Activated T-cell treated with anti-CD3 and anti-CD28 coated beads, Interleukin-2, amount 50 U/mL, for 72 hours (primary cell): ENCODE measurements at regions not wholly inside any gene's neighbourhood (a gene's known extent, or its start where the extent isn't known, plus 50 kb on each side); places are given as distances from the start of the nearest gene placed in this dataset.

Source experiments
- ATAC-seq, 2 donors: fragments of 150-1000 bp; cut with Tn5 transposase; replicated peaks in 1 of 2; 2 replicates each; pipeline ENCODE4 v1.10.0; 2021; ENCODE audit warnings: moderate library complexity in 2 of 2, mild to moderate bottlenecking in 1 of 2
- DNase-seq, 2 donors: peaks; one replicate each; pipeline ENCODE4 v3.0.0; 2021 to 2022; ENCODE audit warnings: mixed read lengths in 1 of 2
- H3K27ac Mint-ChIP-seq: one replicate; pipeline ENCODE4 v1.8.0; 2022; ENCODE audit warnings: mild to moderate bottlenecking, moderate library complexity, mixed read lengths
- H3K27me3 Mint-ChIP-seq: one replicate; pipeline ENCODE4 v1.8.0; 2022; ENCODE audit warnings: low read depth, mixed read lengths
- H3K36me3 Mint-ChIP-seq, 2 donors: one replicate each; pipeline ENCODE4 v1.8.0; 2022; ENCODE audit warnings: mixed read lengths in 2 of 2, mild to moderate bottlenecking in 1 of 2; ENCODE audit not compliant: insufficient read depth in 2 of 2
- H3K4me1 Mint-ChIP-seq: one replicate; pipeline ENCODE4 v1.8.0; 2022; ENCODE audit warnings: low read depth, mixed read lengths
- H3K4me3 Mint-ChIP-seq, 2 donors: one replicate each; pipeline ENCODE4 v1.8.0; 2022; ENCODE audit warnings: mild to moderate bottlenecking in 2 of 2, mixed read lengths in 2 of 2, moderate library complexity in 2 of 2
- H3K9me3 Mint-ChIP-seq, 2 donors: one replicate each; pipeline ENCODE4 v1.8.0; 2022; ENCODE audit warnings: mixed read lengths in 2 of 2

DNA sequence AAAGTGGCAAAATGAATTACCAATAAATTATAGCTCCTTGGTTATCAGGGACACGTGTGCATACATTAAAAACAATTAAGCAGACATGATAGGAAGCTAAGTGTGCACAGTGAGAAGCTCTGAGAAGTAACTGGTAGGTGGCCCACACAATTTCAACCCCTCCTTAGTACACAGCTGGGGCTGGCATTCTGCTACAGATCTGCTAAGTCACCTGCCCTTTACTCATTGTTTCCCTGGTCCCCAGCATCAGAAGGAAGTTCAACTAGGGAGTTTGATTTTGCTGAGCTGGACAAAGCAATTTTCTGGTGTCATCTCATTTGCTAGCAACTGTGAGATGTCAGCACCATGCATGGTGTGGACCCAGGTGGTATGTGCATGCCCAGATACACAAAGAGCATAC is 424.1 kb upstream of the NPVF start:
- Mint-ChIP-seq H3K4me1 (peaks cover 13% of the 10 kb centered on the region), H3K9me3 (peaks cover 0 to 3% of the 10 kb centered on the region in 2 donors), H3K4me3 (no peak overlapping the region), H3K27ac (no peak overlapping the region), H3K27me3 (no peaks in the 10 kb centered on the region), H3K36me3 (no peaks in the 10 kb centered on the region)
- ATAC-seq (no peak), DNase-seq (no peak)

DNA sequence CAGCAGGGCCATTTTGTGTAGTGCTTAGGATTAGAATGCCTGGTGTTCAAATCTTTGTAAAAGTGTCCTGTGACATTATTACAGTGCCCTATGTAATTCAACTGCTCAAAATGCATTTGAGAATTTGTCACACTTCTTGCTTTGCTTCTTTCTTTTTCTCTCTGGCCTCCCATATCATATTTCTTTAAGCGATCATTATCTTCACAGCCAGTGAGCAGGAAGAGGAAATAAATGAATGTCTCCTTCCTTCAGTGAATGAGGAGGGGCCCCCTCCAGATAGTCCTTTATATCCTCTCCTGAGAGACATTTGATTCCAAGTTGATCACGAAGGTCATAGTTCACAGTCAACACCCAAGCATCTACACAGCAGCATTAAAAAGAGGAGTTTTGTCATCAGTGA is 425.1 kb upstream of the NPVF start:
- Mint-ChIP-seq H3K27ac (no peak overlapping the region), H3K27me3 (no peaks in the 10 kb centered on the region), H3K4me3 (no peak overlapping the region), H3K4me1 (peaks cover 13% of the 10 kb centered on the region), H3K36me3 (no peaks in the 10 kb centered on the region), H3K9me3 (peaks cover 0 to 3% of the 10 kb centered on the region in 2 donors)
- no peak for DNase-seq
- ATAC-seq = no peak

DNA sequence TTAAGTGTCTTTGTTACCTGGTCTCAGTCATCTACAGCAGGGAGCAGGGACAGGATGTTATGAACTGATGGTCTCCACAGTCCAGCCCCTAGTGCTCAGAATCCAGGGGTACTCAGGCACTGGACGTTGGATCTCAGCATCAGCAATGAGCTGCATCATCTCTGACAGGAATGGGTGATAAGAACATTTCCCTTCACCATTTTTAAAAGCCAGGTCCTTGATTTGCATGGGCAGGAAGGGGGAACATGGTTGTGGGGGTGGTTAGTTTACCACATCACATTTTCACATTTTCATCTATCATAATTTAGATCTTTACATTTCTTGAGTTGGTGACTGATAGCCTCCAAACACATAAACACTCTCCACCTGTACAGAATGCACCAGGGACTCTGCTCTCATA is 427.8 kb upstream of the NPVF start:
- no peaks in the 10 kb centered on the region for H3K27me3 Mint-ChIP-seq
- peaks cover 0 to 3% of the 10 kb centered on the region in 2 donors for H3K9me3 Mint-ChIP-seq
- H3K27ac Mint-ChIP-seq = no peak overlapping the region
- H3K4me1 Mint-ChIP-seq = peaks cover 13% of the 10 kb centered on the region
- DNase-seq = no peak
- ATAC-seq = no peak
- no peaks in the 10 kb centered on the region for H3K36me3 Mint-ChIP-seq
- no peak overlapping the region for H3K4me3 Mint-ChIP-seq

DNA sequence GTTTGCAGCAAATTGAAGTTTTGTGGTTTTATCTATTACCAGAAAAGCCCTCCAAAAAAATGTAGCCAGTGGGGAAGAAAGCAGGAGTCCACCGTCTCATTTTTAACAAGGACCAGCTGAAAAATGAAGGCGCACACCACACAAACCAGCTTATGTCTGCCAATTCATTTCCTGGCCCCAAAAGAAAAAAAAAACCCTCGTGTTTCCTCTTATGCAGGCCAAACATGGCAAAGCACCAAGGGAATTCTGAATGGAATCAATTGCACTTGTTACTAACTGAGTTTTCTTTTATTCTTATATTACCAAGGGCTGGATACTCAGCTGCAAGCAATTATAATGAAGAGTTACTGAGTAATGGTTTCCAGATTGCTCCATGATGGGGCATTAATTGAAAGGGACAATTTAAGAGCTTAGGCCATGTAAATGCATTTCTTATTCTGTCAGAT is 428.3 kb upstream of the NPVF start:
- no peaks in the 10 kb centered on the region for H3K36me3 Mint-ChIP-seq
- no peaks in the 10 kb centered on the region for H3K27me3 Mint-ChIP-seq

DNA sequence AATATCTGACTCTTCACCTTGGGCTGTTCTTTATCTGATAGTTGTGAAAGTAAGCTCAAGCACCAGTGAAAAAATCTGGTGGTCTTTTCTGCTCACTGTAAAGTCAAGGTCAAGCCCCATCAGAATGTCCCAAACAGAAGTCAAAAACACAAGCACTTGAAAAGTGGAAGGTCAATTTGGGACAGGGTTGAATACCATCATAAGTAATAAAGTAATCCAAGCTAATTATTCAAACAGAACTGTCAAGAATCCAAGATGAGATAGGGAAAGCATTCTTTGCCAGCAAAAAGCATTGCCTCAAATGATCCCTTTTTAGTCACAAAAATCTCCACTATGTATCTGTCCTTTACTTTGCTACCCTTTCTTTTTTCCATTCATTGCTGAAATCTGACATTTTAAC is 430.1 kb upstream of the NPVF start:
- Mint-ChIP-seq H3K27me3 (peaks cover 1% of the 10 kb centered on the region), H3K27ac (no peak overlapping the region), H3K9me3 (peaks cover 0 to 3% of the 10 kb centered on the region in 2 donors), H3K4me3 (no peak overlapping the region), H3K4me1 (peaks cover 12% of the 10 kb centered on the region), H3K36me3 (no peaks in the 10 kb centered on the region)
- DNase-seq = no peak
- ATAC-seq = no peak

More for the DNA sequence above, 428.3 kb upstream of the NPVF start:
- Mint-ChIP-seq H3K9me3 (peaks cover 0 to 3% of the 10 kb centered on the region in 2 donors), H3K27ac (no peak overlapping the region), H3K4me3 (no peak overlapping the region), H3K4me1 (peaks cover 13% of the 10 kb centered on the region)
- ATAC-seq (no peak), DNase-seq (no peak)

DNA sequence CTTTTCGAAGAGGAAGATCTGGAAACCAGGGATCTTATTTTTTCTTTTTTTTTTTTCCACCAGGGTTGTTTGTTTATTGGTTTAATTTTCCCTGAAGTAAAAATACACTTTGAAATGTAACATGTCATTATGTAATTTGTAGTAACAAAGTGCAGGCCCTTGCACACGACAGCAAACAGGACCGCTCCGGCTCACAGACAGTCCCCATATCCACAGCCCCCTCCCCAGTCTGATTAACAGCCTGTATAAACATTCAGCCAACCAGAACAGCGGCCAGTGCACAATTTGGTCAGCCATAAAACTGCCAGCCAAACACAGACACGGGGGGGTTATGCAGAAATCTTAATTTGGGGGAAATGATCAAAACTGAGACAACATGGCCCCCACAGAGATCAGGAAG is 431.6 kb upstream of the NPVF start:
- Mint-ChIP-seq H3K9me3 (no peaks in the 10 kb centered on the region), H3K27me3 (peaks cover 16% of the 10 kb centered on the region)
- ATAC-seq = no peak

DNA sequence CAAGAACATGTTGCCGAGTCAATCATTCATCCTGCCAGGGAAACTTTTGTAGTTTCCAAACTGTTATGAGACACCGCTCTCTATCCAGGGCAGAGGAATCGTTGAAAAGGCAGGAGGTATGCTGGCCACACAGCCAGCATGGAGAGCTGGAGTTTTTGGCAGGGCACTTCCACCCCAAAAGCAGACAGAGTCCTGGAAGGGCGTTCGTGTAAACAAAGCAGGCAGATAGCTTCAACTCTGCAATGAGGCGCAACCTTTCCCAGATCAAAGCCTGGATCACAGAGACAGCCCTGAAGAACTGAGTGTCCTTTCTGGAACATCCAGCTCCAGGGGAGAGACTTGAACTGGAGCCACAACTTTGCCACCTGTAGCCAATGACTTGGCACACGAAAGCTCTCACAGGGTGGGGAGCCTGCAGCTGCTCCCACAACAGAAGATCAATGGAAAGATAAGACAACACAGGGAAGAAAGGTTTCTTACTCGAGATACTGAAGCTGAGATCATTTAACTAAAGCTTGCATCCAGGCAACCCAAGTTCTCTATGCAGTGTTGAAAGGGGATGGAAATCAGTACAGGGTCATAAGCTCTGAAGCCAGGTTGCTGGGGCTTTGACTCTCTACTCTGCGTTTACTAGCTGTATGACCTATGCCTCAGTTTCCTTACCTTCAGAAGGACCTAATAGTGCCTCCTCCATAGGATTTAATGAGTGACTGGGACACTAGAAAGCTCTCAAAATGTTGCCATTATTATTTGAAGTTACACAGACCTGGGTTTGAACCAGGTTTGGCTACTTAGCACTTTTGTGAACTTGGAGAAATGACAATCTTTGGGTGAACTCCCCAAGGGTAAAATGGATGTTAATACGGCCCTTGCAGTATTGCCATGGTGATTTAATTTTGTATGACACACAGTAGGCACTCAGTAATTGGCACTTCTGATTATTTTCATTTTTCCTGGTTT is 434.8 kb upstream of the NPVF start:
- no peak overlapping the region for H3K4me3 Mint-ChIP-seq
- ATAC-seq = no peak
- H3K27me3 Mint-ChIP-seq = peaks cover 26% of the 10 kb centered on the region
- no peaks in the 10 kb centered on the region for H3K9me3 Mint-ChIP-seq
- no peaks in the 10 kb centered on the region for H3K36me3 Mint-ChIP-seq
- no peak for DNase-seq
- no peak overlapping the region for H3K27ac Mint-ChIP-seq
- peaks cover 6% of the 10 kb centered on the region for H3K4me1 Mint-ChIP-seq

More for the DNA sequence above, 431.6 kb upstream of the NPVF start:
- Mint-ChIP-seq H3K27ac (no peak overlapping the region), H3K36me3 (no peaks in the 10 kb centered on the region), H3K4me1 (peaks cover 14% of the 10 kb centered on the region), H3K4me3 (no peak overlapping the region)
- no peak for DNase-seq

DNA sequence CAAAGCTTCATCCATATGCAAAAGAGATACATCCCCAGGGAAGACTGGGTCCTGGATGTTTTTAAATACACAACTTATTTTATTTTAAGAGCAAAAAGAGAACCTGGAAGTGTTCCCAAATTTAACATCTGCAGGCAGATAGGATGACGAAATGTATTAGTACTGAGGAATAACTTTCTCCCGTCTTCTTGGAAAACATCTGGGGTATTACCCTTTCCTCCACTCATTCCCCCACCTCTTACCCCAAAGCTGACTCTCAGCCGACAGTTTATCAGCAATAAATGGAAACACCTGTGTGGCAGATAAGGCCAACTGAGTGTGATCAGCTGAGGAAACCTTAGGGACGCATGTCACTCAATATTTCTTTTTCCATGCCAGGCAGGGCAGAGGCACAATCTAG is 435.6 kb upstream of the NPVF start:
- DNase-seq (no peak), ATAC-seq (no peak)
- Mint-ChIP-seq H3K4me1 (peaks cover 6% of the 10 kb centered on the region), H3K36me3 (no peaks in the 10 kb centered on the region), H3K4me3 (no peak overlapping the region), H3K9me3 (no peaks in the 10 kb centered on the region), H3K27me3 (peaks cover 26% of the 10 kb centered on the region), H3K27ac (no peak overlapping the region)

DNA sequence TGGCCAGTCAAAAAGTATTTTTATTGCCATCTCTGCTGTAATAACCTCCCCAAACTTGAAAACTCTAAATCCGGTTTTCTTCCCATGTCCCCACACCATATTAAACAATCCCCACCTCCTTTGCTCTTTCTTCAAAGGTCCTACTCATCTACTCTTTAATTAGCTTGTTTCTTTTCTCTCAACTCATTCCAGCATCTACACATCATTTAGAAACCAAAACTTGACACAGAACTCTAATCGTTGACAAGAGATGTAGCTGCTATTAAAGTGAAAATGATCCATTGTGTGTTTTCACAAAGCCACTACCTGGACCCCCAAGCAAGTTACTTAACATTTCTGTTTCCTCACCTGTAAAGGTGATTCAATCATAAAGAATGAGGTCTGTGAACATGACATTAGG is 436.3 kb upstream of the NPVF start:
- ATAC-seq (peak in 1 of 2 donors; percentile 32), DNase-seq (no peak)
- Mint-ChIP-seq H3K27me3 (peaks cover 26% of the 10 kb centered on the region), H3K4me3 (no peak overlapping the region), H3K9me3 (no peaks in the 10 kb centered on the region), H3K27ac (no peak overlapping the region), H3K36me3 (no peaks in the 10 kb centered on the region), H3K4me1 (peaks cover 6% of the 10 kb centered on the region)

DNA sequence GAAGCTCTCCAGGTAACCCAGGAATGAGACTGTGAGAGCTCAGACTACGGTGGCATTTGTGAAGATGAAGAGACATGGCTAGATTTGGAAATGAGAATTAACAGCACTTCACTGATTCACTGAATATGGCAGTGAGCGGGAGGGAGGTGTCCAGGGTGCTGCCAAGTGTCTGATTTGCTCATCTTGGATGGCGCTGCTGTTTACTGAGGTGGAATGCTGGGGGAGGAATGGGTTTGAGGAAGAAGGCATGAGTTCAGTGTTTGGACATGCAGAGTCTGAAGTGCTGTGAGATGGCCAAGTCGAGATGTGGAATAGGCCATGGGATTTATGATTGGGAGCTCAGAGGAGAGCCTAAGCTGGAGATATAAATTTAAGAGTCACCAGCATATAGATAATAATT is 437.1 kb upstream of the NPVF start:
- peaks cover 26% of the 10 kb centered on the region for H3K27me3 Mint-ChIP-seq
- H3K4me1 Mint-ChIP-seq = peaks cover 6% of the 10 kb centered on the region

DNA sequence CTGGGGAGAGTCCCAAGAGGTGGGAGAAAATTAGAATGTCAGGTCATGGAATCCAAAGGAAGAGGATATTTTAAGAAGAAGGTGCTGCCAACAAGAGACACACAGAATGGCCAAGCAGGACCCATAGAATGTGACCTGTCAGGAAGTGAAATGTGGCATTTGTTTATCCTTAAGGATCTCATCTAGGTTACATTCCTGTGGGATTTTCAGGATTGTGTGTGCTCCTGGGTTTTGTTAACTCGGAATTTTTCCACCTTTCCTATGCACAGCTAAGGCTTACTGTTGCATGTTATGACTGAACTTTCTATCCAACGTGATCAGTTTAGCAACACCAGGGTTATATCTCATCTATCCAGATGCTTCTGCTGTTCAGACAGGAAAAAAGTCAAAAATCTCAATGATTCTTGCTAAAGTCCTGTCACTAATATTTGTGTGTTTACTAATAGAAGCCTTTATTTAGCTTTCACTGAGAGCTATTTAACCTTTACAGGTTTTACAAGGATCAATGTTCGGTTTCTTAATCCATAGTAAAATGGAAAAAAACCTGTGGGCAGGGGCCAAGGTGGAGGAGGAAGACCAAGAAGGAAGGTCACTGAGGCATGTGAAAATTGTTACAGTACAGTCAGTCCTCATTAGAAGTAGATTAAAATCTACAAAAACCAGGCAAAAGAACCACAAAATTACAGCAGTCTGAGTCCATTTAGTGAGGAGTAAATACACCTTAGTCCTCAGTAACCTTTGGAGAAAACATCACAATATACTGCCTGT is 437.8 kb upstream of the NPVF start:
- no peak overlapping the region for H3K27ac Mint-ChIP-seq
- H3K27me3 Mint-ChIP-seq = peaks cover 26% of the 10 kb centered on the region
- H3K4me3 Mint-ChIP-seq = no peak overlapping the region
- H3K9me3 Mint-ChIP-seq = no peaks in the 10 kb centered on the region
- H3K36me3 Mint-ChIP-seq = no peaks in the 10 kb centered on the region
- ATAC-seq (no peak), DNase-seq (no peak)
- H3K4me1 Mint-ChIP-seq = peaks cover 6% of the 10 kb centered on the region

More for the DNA sequence above, 437.1 kb upstream of the NPVF start:
- no peak overlapping the region for H3K27ac Mint-ChIP-seq
- H3K36me3 Mint-ChIP-seq = no peaks in the 10 kb centered on the region
- DNase-seq = no peak
- no peak overlapping the region for H3K4me3 Mint-ChIP-seq
- H3K9me3 Mint-ChIP-seq = no peaks in the 10 kb centered on the region
- ATAC-seq = no peak

DNA sequence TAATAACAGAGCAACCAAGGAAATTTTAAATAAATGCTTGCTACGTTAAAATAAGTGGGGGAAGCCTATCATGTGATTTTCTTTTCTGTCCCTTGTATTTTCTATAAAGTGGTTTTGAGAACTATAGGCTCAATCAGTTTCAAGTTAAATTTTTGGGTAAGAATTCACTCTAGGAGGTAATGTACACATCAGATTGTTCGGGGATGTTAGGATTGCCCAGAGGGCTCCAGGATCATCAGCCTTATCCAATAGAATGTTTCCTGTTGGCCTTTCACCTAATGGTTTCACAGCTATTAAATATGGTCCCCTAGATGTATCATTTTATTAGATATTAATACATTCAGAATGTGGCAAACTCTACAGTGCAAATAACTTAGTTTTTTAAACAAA is 438.4 kb upstream of the NPVF start:
- peaks cover 6% of the 10 kb centered on the region for H3K4me1 Mint-ChIP-seq
- no peak for ATAC-seq
- DNase-seq = no peak
- no peak overlapping the region for H3K4me3 Mint-ChIP-seq
- H3K27ac Mint-ChIP-seq = no peak overlapping the region
- H3K36me3 Mint-ChIP-seq = no peaks in the 10 kb centered on the region
- H3K27me3 Mint-ChIP-seq = peaks cover 26% of the 10 kb centered on the region
- no peaks in the 10 kb centered on the region for H3K9me3 Mint-ChIP-seq

DNA sequence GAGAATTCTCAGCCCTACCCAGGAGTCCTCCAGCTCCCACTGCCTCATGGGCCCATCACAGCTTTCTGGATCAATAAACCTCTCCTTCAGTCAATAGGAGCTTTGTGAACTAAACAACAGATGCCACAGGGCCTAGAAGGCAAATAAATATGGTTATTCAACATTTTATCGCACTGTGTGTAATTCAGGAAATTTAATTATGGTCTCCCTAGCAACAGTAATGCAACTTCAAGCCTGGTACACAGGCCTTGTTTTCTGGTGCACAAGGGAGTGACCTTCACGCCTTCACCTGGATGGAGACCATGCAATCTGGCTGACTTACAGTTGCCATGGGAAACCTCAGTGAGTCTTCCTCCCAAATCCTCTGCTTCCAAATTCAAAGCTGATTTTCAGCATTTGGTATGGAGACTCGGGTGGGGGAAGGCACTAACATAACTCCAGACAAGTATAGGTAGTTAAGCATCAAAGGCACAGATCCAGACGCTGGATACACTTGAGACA is 441.0 kb upstream of the NPVF start:
- H3K9me3 Mint-ChIP-seq = no peaks in the 10 kb centered on the region
- no peaks in the 10 kb centered on the region for H3K36me3 Mint-ChIP-seq
- peaks cover 16% of the 10 kb centered on the region for H3K27me3 Mint-ChIP-seq
- H3K27ac Mint-ChIP-seq = no peak overlapping the region
- no peak overlapping the region for H3K4me3 Mint-ChIP-seq
- DNase-seq (no peak), ATAC-seq (no peak)
- peaks cover 5% of the 10 kb centered on the region for H3K4me1 Mint-ChIP-seq
